ENCODE measurements at regions not wholly inside any gene's neighbourhood (a gene's known extent, or its start where the extent isn't known, plus 50 kb on each side); places are given as distances from the start of the nearest gene placed in this dataset.

DNA sequence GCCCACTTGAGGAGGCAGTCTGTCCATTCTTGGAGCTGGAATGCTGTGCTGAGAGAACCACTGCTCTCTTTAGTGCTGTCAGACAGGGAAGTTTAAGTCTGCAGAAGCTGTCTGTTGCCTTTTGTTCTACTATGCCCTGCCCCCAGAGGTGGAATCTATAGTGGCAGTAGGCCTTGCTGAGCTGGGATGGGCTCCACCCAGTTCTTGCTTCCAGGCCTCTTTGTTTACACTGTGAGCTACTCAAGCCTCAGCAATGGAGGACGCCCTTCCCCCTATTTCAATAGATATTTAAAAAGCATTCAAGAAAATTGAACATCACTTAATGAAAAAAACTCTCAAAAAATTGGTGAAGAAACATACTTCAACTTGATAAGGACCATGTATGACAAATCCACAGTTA, 313.5 kb downstream of the PHKB start:
- peaks cover 14% of the 10 kb centered on the region for H3K4me1 Mint-ChIP-seq (ENCODE audit: low read depth)
- H3K27ac Mint-ChIP-seq: no peak overlapping the region
- H3K9me3 Mint-ChIP-seq (ENCODE audit: low read depth): no peaks in the 10 kb centered on the region
- no peak overlapping the region for H3K4me3 Mint-ChIP-seq
- H3K27me3 Mint-ChIP-seq: peaks cover 2% of the 10 kb centered on the region
- H3K36me3 Mint-ChIP-seq: no peaks in the 10 kb centered on the region

- no peaks in the 10 kb centered on the region for H3K4me1 Mint-ChIP-seq (ENCODE audit: low read depth)
- H3K27ac Mint-ChIP-seq: no peak overlapping the region
- H3K4me3 Mint-ChIP-seq: no peak overlapping the region
- H3K9me3 Mint-ChIP-seq (ENCODE audit: low read depth): peaks cover 9% of the 10 kb centered on the region
- H3K36me3 Mint-ChIP-seq: peaks cover 3% of the 10 kb centered on the region
- H3K27me3 Mint-ChIP-seq: peaks cover 15% of the 10 kb centered on the region
Observed at GRCh38 chr16:47753659-47754058, 292.5 kb downstream of the PHKB start.
